ENCODE measurements at regions not wholly inside any gene's neighbourhood (a gene's known extent, or its start where the extent isn't known, plus 50 kb on each side); places are given as distances from the start of the nearest gene placed in this dataset.

- H3K4me3 ChIP-seq (ENCODE audit: low read depth in 1 of 3, low read length in 3 of 3), result no peak overlapping the region
- no peak for DNase-seq (ENCODE audit: low spot score)
- H3K27me3 ChIP-seq (ENCODE audit: control insufficient read depth in 4 of 4, insufficient read depth in 4 of 4, low read length in 3 of 4), result no peaks in the 10 kb centered on the region
- no peaks in the 10 kb centered on the region for H3K4me1 ChIP-seq (ENCODE audit: control insufficient read depth in 4 of 4, insufficient read depth in 4 of 4, low read length in 3 of 4)
- no peak overlapping the region for H3K9ac ChIP-seq (ENCODE audit: low read depth in 1 of 2, low read length in 2 of 2)
- H3K36me3 ChIP-seq (ENCODE audit: control insufficient read depth in 4 of 4, insufficient read depth in 3 of 4, low read depth in 1 of 4, low read length in 3 of 4), result no peaks in the 10 kb centered on the region
- no peak for TF ChIP-seq RXRA (IDR thresholded peaks at IDR 0.05)
- TF ChIP-seq MAX (IDR thresholded peaks at IDR 0.05), result no peak
- no peak for TF ChIP-seq CTCF (IDR thresholded peaks at IDR 0.05; ENCODE audit: low read depth, low read length, missing input control)
- no peak for TF ChIP-seq ZBTB33 (IDR thresholded peaks at IDR 0.05)
- no peak for TF ChIP-seq SP1 (IDR thresholded peaks at IDR 0.05)
- no peak for TF ChIP-seq HNF4A (conservative IDR thresholded peaks at IDR 0.05)
- TF ChIP-seq JUND (IDR thresholded peaks at IDR 0.05), result no peak
- no peak for TF ChIP-seq FOXA1 (IDR thresholded peaks at IDR 0.05)
- TF ChIP-seq RAD21 (IDR thresholded peaks at IDR 0.05), result no peak
- TF ChIP-seq NR2F2 (IDR thresholded peaks at IDR 0.05), result no peak
- TF ChIP-seq YY1 (IDR thresholded peaks at IDR 0.05), result no peak
- no peak for TF ChIP-seq REST (IDR thresholded peaks at IDR 0.05)
- TF ChIP-seq EGR1 (IDR thresholded peaks at IDR 0.05; ENCODE audit: low read depth in 2 of 2), result no peak
- TF ChIP-seq GABPA (IDR thresholded peaks at IDR 0.05 in 1 of 2, conservative IDR thresholded peaks at IDR 0.05 in 1 of 2), result no peak
- no peak for TF ChIP-seq FOXA2 (IDR thresholded peaks at IDR 0.05)
- TF ChIP-seq ATF3 (IDR thresholded peaks at IDR 0.05), result no peak
- H3K9me3 ChIP-seq (ENCODE audit: control insufficient read depth in 4 of 4, low read length in 3 of 4), result no peaks in the 10 kb centered on the region
- H3K27ac ChIP-seq (ENCODE audit: low read depth in 1 of 2, low read length in 2 of 2), result no peak overlapping the region
- 68% methylated on average over 9 of the region's 9 CpGs for WGBS
Measured at GRCh38 chr18:38611036-38611964, 1045.7 kb upstream of the CELF4 start.

Measured in liver (tissue), 8 donors.